ENCODE measurements at regions not wholly inside any gene's neighbourhood (a gene's known extent, or its start where the extent isn't known, plus 50 kb on each side); places are given as distances from the start of the nearest gene placed in this dataset.

DNA sequence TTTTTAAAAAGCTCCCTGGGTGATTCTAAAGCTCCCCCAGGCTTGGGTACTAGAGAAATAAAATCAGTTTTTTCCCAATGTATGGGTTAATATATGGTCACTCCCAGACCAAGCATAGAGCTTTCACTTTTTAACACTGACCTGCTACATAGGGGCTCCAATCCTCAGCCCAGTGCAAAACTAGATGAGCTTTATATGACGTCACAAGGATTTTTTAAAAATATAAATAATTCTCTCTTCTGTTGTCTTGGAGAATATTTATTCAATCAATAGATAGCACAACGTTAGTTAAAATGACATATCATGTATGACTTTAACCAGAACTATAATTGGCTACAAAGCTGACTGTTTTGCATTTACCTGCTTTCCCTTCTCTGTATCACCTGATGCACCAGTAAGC, 137.9 kb upstream of the TMCC3 start:
- TF ChIP-seq POLR2AphosphoS5 (IDR thresholded peaks at IDR 0.05; ENCODE audit: insufficient read depth in 1 of 2, low read depth in 1 of 2), result no peak
- Histone ChIP-seq H3K27ac (no peak overlapping the region), H3K4me1 (no peaks in the 10 kb centered on the region), H3K4me3 (no peak overlapping the region), H3K9me3 (no peaks in the 10 kb centered on the region), H3K36me3 (no peaks in the 10 kb centered on the region), H3K27me3 (no peaks in the 10 kb centered on the region)
- intact Hi-C loops (cut with DNase I), result no loop called here
- no peak for DNase-seq (ENCODE audit: extremely low spot score in 2 of 2)

DNA sequence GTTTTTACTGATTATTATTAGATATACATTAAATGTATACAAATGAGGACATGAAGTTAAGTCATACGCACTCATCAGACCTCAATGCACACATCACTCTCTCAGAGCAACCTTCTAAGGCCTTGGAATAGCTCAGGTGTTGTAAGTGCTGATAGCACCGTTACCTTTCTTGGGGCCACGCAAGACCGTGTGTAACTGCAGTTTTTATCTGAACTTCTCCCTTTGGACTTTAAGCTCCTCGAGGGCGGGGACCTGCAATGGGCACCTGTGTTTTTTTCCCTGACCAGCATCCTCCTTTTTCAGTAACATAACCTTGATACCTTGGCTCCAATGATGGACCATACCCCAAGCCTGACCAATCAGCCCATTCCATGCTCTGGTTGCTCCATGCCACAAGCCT, 136.5 kb upstream of the TMCC3 start:
- intact Hi-C loops (cut with DNase I), result no loop called here
- no peak for DNase-seq (ENCODE audit: extremely low spot score in 2 of 2)
- Histone ChIP-seq H3K36me3 (no peaks in the 10 kb centered on the region), H3K27ac (no peak overlapping the region), H3K4me1 (no peaks in the 10 kb centered on the region), H3K9me3 (no peaks in the 10 kb centered on the region), H3K4me3 (no peak overlapping the region), H3K27me3 (no peaks in the 10 kb centered on the region)
- TF ChIP-seq POLR2AphosphoS5 (IDR thresholded peaks at IDR 0.05; ENCODE audit: insufficient read depth in 1 of 2, low read depth in 1 of 2) (no peak), POLR2A (IDR thresholded peaks at IDR 0.05) (no peak)
- TF ChIP-seq, protein P1, sequence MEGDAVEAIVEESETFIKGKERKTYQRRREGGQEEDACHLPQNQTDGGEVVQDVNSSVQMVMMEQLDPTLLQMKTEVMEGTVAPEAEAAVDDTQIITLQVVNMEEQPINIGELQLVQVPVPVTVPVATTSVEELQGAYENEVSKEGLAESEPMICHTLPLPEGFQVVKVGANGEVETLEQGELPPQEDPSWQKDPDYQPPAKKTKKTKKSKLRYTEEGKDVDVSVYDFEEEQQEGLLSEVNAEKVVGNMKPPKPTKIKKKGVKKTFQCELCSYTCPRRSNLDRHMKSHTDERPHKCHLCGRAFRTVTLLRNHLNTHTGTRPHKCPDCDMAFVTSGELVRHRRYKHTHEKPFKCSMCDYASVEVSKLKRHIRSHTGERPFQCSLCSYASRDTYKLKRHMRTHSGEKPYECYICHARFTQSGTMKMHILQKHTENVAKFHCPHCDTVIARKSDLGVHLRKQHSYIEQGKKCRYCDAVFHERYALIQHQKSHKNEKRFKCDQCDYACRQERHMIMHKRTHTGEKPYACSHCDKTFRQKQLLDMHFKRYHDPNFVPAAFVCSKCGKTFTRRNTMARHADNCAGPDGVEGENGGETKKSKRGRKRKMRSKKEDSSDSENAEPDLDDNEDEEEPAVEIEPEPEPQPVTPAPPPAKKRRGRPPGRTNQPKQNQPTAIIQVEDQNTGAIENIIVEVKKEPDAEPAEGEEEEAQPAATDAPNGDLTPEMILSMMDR (IDR thresholded peaks at IDR 0.05), result no peak

DNA sequence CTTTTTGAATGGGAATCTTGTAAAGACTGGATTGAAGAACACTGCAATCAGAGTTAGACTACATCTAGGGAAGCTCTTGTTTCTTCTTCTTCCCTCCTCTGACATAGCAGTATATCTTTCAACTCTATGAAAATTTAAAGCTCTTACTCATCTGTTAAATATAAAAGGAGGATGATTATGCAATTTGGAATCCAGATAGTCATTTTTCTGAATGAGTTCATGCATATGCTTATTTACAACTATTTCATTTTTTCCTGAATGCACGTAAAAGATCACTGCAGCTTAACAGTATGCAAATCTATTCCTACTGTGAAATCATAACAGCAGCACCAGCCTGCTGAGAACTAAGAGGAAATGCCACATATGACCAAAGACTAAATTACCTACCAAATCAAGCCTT, 133.5 kb upstream of the TMCC3 start:
- TF ChIP-seq POLR2A (IDR thresholded peaks at IDR 0.05), result no peak
- intact Hi-C loops (cut with DNase I), result no loop called here
- DNase-seq (ENCODE audit: extremely low spot score in 2 of 2), result no peak
- Histone ChIP-seq H3K36me3 (no peaks in the 10 kb centered on the region), H3K4me3 (no peak overlapping the region), H3K27me3 (no peaks in the 10 kb centered on the region), H3K27ac (no peak overlapping the region), H3K9me3 (no peaks in the 10 kb centered on the region), H3K4me1 (no peaks in the 10 kb centered on the region)

DNA sequence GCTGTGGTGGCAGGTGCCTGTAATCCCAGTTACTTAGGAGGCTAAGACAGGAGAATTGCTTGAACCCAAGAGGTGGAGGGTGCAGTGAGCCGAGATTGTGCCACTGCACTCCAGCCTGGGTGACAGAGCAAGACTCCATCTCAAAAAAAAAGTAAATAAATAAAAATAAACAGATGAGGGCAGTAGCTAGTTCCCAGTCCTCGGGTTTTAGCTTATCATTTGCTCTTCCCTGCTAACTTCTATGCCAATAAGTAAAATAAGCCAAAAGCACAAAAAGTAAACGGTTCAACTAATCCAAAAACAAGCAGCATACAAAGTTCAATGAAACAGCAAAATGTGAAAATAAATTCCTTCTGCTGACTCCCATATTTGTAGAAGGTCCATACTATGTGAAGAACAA, 133.0 kb upstream of the TMCC3 start:
- intact Hi-C loops (cut with DNase I), result no loop called here

GRCh38 chr12:94781835-94782234, 131.5 kb upstream of the TMCC3 start:
- intact Hi-C loops (cut with DNase I), result no loop called here
- Histone ChIP-seq H3K36me3 (no peaks in the 10 kb centered on the region), H3K4me1 (no peaks in the 10 kb centered on the region), H3K4me3 (no peak overlapping the region), H3K27me3 (no peaks in the 10 kb centered on the region), H3K9me3 (no peaks in the 10 kb centered on the region), H3K27ac (no peak overlapping the region)
- DNase-seq (ENCODE audit: extremely low spot score in 2 of 2), result no peak
- TF ChIP-seq, protein P1 (IDR thresholded peaks at IDR 0.05), result no peak
- no peak for TF ChIP-seq POLR2AphosphoS5 (IDR thresholded peaks at IDR 0.05; ENCODE audit: insufficient read depth in 1 of 2, low read depth in 1 of 2)
- no peak for TF ChIP-seq POLR2A (IDR thresholded peaks at IDR 0.05)

More for the DNA sequence above, 133.0 kb upstream of the TMCC3 start:
- DNase-seq (ENCODE audit: extremely low spot score in 2 of 2), result no peak
- H3K9me3 ChIP-seq, result no peaks in the 10 kb centered on the region
- no peak overlapping the region for H3K27ac ChIP-seq
- no peaks in the 10 kb centered on the region for H3K27me3 ChIP-seq
- TF ChIP-seq, protein P1 (IDR thresholded peaks at IDR 0.05), result no peak
- no peak for TF ChIP-seq POLR2AphosphoS5 (IDR thresholded peaks at IDR 0.05; ENCODE audit: insufficient read depth in 1 of 2, low read depth in 1 of 2)
- no peak for TF ChIP-seq POLR2A (IDR thresholded peaks at IDR 0.05)
- H3K4me1 ChIP-seq, result no peaks in the 10 kb centered on the region
- H3K4me3 ChIP-seq, result no peak overlapping the region
- H3K36me3 ChIP-seq, result no peaks in the 10 kb centered on the region

DNA sequence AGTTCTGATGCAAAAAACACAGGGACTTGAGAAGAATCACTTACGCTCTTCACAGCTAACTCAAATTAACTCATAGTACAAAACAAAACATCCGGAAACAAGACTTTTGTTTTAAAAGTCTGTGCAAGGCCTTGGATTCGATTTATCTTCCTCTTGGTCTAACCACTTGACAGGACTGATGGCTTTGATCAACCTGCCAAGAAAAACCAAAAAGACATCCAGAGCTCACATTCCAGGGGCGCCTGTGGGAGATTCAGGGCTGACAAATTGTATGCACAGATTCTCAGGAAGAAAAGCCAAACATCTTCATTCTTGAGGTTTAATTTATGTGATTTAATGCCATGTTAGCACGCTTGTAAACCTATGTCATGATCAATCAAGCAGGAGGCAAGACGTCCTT, 129.1 kb upstream of the TMCC3 start:
- Histone ChIP-seq H3K27ac (no peak overlapping the region), H3K4me3 (no peak overlapping the region), H3K4me1 (no peaks in the 10 kb centered on the region), H3K9me3 (no peaks in the 10 kb centered on the region), H3K36me3 (no peaks in the 10 kb centered on the region), H3K27me3 (no peaks in the 10 kb centered on the region)
- DNase-seq (ENCODE audit: extremely low spot score in 2 of 2), result no peak
- no peak for TF ChIP-seq POLR2A (IDR thresholded peaks at IDR 0.05)
- TF ChIP-seq, protein P1 (IDR thresholded peaks at IDR 0.05), result no peak
- TF ChIP-seq POLR2AphosphoS5 (IDR thresholded peaks at IDR 0.05; ENCODE audit: insufficient read depth in 1 of 2, low read depth in 1 of 2), result no peak
- intact Hi-C loops (cut with DNase I), result no loop called here
